NK-92 treated with Interleukin-12 subunit alpha and Interleukin-12 subunit beta, amount 100 ng/mL, for 24 hours (cell line): ENCODE measurements at regions not wholly inside any gene's neighbourhood (a gene's known extent, or its start where the extent isn't known, plus 50 kb on each side); places are given as distances from the start of the nearest gene placed in this dataset.
"Not testable (repeated sequence)": the region's sequence is repeated elsewhere in the genome, so short reads cannot be mapped to it uniquely, and the experiment has no call there.

Experiments
- DNase-seq: peaks from one replicate; lab custom pipeline; 2025; lab: John Stamatoyannopoulos, UW

- DNase-seq = no peak
These were observed 55.4 kb downstream of the CTSL start for GRCh38 chr9:87781331-87781730.

DNA sequence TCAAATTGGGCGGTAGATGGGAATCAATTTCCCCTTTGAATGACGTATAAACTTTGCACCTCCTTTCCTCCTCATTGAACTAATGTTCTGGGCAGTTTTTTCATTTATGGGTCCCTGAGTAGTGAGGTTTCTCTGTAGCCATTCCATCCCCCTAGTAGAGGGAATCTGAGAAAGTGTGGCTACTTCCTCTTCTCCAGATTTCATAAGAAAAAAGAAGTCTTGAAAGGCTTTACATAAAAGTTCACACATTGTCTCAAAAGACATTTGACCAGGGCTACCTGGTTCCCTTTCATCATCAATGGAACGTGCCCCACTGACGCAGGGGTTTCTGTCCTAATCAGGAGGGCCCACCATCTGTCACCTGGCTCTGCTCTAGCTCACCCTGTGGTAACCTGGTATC is 57.3 kb downstream of the CTSL start:
- no peak for DNase-seq

DNA sequence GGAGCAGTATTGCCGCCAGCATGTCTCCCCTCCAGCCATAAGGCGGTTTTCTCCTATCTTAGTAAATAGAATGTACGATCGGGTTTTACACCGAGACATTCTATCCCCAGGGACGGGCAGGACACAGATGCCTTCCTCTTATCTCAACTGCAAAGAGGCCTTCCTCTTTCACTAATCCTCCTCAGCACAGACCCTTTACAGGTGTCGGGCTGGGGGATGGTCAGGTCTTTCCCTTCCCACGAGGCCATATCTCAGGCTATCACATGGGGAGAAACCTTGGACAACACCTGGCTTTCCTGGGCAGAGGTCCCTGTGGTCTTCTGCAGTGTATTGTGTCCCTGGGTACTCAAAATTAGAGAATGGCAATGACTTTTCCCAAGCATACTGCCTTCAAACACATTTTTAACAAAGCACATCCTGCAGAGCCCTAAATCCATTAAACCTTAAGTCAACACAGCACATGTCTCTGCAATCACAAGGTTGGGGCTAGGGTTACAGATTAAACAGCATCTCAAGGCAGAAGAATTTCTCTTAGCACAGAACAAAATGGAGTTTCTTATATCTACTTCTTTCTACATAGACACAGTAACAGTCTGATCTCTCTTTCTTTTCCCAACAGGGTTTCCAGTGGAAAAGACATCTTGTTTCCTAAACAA is 59.5 kb downstream of the CTSL start:
- not testable (repeated sequence) for DNase-seq

GRCh38 chr9:87786423-87786822 is 60.5 kb downstream of the CTSL start:
- no peak for DNase-seq

- DNase-seq = no peak
These were observed 61.0 kb downstream of the CTSL start for GRCh38 chr9:87786876-87787275.

GRCh38 chr9:87787735-87788134 is 61.8 kb downstream of the CTSL start:
- DNase-seq = no peak

DNA sequence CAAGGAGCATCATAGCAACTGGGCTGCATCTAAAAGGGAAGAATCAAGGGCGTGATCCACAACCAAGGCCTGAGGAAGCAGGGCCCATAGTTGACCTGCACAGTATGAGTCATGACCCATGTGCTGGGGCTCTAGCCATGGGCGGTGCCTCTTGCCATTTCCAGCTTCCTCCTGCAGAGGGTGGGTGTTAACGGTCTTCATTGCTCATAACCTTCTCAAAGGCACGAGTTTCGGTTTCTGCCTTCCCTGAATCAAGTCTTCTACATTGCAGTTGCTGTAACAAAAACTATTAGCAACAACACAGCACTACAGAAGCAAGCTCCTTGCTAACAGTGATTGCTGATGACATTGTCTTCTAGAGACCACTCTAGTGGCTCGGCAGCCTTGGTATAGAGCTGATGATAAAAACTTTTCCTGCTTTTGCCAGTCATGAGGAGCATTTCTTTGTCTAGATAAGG is 66.9 kb downstream of the CTSL start:
- peak; percentile 76 for DNase-seq

- peak; percentile 48 for DNase-seq
These were observed 67.4 kb downstream of the CTSL start for GRCh38 chr9:87793292-87793691.

DNA sequence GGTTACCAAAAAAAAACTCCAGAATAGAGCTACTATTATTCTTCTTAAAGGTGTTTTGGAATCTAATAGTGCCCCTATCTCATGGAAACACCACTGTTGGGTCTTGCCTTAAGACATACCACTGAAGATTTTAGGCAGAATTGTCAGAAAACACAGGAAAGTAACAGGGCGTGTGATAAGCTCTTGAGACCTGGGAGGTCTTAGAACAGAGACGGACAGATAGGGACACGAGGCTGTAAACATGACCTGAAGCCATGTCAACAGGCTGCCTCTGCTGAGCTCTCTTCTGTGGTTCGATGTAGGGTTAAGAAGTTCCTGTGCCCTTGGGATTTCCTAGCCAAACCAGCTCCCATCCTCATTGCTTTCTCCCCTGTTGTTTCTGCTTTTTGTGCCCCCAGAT is 69.3 kb downstream of the CTSL start:
- no peak for DNase-seq

DNA sequence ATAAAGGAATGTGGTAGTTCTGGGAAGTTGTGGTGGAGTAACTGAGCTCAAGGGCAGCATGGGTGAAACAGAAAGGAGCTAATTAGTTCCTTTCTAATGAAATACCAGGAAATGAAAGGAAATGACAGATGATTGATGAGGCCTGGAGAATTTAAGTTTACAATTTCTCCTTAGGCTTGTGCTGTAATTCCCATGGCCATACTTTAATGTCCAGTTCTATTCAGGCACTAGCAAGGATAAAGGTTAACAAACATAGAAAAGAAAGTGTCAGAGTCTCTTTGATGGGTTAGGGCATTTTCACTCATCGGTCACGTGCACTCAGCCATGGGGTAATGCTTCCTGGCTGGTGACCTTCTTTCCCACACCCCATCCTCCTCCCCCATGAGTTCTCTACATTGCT is 70.3 kb downstream of the CTSL start:
- DNase-seq = no peak

DNA sequence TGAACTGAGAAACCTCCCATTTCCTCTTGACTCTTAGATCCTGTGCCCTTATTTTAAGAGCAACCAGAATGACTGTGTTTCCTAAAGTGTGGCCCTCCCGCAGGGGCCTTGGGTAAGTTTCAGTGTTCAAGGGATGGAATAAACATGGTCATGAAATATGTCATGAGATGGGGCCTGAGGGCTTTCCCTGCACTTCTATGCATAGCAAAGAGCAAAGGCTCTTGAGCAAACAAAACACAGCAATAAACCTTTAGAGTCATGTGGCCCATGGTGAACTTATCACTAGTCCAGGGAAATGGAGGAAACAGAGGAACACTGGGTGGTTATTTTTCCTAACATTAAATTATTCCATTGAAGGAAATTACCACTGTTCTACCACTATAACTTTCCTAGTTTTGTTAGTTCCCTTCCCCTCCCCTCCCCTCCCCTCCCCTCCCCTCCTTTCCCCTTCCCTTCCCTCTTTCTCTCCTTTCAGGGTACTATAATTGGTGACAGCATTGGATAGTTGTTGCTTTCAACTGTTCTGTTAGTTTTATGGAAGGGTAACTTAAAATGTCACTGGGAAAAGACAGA is 72.4 kb downstream of the CTSL start:
- DNase-seq = no peak

- no peak for DNase-seq
These were observed 73.6 kb downstream of the CTSL start for GRCh38 chr9:87799503-87799902.

- no peak for DNase-seq
These were observed 74.5 kb downstream of the CTSL start for GRCh38 chr9:87800456-87800855.

- DNase-seq = no peak
These were observed 75.1 kb downstream of the CTSL start for GRCh38 chr9:87801013-87801412.

DNA sequence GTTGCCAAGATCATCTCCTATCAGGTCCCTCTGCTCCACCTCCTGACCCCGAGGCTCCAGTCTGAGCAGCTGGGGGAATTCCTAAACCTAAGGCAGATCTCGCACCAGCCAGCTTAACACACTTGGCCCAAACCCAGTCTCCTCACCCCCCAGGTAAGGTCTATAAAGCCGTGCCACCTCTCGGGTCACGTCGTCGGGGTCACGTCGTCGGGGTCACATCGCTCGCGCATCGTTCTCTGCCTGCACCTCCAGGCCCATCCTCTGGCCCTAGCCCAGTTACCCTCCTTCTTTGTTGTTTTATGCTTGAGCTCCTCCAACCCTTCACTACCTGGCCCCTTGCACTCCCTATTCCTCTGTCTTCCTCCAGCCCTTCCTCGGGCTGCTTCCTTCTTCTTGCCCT is 77.2 kb downstream of the CTSL start:
- DNase-seq = no peak

DNA sequence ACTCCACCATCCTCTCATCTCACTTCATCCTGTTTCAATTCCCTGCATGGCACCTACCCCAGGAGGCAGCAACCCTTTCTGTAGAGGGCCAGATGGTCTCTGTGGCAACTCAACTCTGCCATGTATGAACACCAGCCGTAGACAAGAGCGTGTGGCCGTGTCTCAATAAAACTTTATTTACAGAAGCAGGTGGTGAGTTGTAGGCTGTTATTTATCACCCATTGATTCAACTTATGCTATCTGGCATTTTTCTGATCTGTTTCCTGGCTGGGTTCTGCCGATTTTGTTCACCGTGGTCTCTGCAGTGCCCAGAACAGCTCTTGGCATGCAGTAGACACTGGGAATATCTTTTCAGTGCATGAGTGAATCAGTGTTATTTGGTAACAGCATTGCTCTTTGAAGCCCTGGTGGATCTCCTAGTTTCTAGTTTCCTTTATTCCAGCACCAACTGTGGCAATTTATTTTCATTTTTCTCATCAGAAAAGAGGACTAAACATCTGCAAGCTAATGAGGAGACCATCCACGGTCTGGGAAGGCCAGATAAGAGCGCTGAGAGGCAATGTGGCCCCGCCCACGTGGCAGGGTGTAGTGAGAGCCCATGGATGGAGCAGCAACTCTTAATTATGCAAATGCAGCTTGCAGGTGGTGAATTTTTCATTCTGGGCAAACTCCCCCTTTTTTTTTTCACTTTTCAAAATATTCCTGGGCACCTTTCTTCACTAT is 77.9 kb downstream of the CTSL start:
- DNase-seq = no peak

DNA sequence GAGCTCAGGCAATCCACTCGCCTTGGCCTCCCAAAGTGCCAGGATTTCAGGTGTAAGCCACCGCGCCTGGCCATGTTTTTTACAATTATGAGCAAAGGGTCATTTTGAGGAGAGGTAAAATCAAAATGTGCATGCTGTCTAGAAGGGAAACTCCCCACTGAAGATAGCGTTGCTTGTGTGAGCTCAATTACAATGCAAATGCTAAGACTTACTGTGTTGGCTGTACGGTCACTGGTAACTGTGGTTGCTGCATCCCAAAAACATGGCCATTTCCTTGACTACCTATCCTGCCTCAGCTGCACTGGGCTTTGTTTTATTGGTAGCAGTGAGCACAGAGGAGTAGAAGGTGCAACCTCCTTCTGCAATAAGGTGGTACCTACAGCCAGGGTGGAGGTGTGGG is 77.4 kb upstream of the SPATA31E1 start:
- no peak for DNase-seq

- DNase-seq = no peak
These were observed 72.7 kb upstream of the SPATA31E1 start for GRCh38 chr9:87810008-87810407.

DNA sequence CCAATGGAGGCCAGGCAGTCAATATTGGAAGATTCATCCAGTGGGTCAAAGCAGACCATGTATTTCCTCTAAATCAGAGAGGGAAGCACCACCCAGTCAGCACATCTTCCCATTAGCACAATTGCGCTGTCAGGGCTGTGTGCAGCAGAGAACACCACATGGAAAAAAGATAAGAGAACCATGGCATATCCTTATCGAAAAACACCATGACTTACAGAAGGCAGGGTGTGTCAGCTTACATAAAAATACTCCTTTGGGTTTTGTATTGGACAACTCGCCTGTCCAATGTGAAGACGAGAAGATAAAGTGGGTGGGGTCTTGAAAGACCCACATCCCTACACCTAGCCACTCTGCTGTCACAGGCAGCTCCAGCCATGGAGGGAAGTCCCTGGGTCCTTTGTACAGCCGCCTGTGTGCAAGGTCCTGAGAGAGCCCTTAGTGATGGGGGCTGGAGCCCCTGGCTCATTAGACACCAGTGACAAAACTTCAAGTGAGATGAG is 71.9 kb upstream of the SPATA31E1 start:
- DNase-seq = no peak

DNA sequence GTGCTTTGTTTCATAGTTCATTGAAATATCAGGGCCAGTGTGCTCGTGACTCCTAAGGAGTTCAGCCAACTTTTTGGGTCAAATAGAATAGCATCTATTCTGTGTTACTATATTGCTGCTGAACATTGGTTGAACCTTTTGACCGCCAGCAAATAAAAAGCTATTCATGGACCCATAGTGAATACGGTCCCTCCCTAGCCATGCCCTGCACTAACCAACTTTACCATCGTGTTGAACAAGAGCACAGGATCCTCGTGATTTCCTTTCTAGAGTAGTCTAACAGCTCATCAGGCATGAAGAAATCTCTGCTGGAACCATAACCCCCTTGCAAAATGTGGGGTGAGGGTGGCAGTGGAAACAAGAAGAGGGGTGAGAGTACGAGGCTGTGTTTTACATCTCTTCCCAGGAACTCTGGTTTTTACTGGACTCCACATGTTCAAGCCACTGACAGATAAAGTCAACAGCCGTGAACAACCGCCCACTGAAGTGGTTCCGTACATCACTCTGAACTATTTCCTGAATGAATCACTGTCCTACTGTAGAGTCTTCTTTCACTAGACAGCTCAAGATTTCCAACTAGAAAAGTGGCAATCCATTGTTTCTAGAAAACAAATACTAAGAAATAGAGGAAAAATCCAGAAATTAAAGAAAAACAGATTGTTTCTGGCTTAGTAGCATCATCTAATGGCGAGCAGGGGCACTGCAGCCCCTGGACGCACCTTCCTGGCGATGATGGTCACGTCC is 70.1 kb upstream of the SPATA31E1 start:
- no peak for DNase-seq

DNA sequence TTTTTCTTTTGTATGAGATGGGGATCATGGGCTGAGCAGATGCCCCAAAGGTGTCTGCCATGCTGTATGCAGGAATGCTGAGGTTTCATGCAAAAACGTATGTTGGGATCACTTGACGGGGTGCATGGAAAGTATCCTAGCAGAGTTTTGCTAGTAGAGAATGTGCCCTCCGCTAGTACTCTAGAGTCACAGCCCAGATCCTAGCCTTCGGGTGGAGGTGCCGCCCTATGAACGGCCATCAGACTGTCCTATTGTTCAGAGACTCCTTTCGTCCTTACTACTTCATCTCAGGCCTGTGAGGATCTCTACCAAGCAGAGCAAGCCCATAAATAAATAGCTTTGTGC is 69.6 kb upstream of the SPATA31E1 start:
- no peak for DNase-seq

GRCh38 chr9:87816036-87816435 is 66.6 kb upstream of the SPATA31E1 start:
- DNase-seq = no peak

DNA sequence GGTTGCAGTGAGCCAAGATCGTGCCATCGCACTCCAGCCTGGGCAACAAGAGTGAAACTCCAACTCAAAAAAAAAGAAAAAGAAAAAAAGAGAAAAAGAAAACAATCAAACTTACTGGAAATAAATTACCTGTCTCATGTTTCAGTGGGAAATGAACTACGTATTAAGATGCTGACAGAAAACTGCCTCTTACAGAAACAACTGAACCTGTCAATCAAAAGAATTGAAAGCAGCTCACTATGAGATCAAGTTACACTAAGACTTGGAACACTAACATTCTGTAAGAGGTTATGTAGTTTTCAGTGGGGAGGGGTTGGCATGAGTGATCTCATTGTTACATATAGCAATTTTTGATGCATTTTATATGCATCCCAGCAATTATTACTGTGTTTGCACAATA is 64.4 kb upstream of the SPATA31E1 start:
- no peak for DNase-seq
